Keratinocyte (primary cell): ENCODE measurements at regions not wholly inside any gene's neighbourhood (a gene's known extent, or its start where the extent isn't known, plus 50 kb on each side); places are given as distances from the start of the nearest gene placed in this dataset.
"Not testable (repeated sequence)": the region's sequence is repeated elsewhere in the genome, so short reads cannot be mapped to it uniquely, and the experiment has no call there.

Experiments used
- DNase-seq: peaks from one replicate; pipeline ENCODE4 v3.0.0-alpha.2; 2011; ENCODE audit warnings: low read depth, missing footprints, low spot score
- FAIRE-seq: peaks from 2 replicates; lab custom pipeline; 2011; peaks lifted over from hg19 to GRCh38; lab: Jason Lieb, UNC
- H2AFZ ChIP-seq: 2 replicates; pipeline ENCODE4 v1.6.0; 2012; ENCODE audit warnings: low read length, control low read depth, inconsistent platforms; ENCODE audit not compliant: control insufficient read depth
- H3K27ac ChIP-seq: 2 replicates; pipeline ENCODE4 v1.5.1; 2011; ENCODE audit warnings: low read length; ENCODE audit not compliant: control insufficient read depth, insufficient read depth
- H3K27me3 ChIP-seq: 3 replicates; pipeline ENCODE4 v1.6.0; 2011; ENCODE audit warnings: low read length; ENCODE audit not compliant: control insufficient read depth, insufficient read depth; ENCODE audit errors: extremely low read depth
- H3K36me3 ChIP-seq, 2 experiments: 2 replicates in 1 of 2; 3 replicates in 1 of 2; pipeline ENCODE4 v1.5.1; 2011; ENCODE audit warnings: low read length in 2 of 2, mild to moderate bottlenecking in 1 of 2; ENCODE audit not compliant: control insufficient read depth in 2 of 2, insufficient read depth in 2 of 2; ENCODE audit errors: extremely low read depth in 1 of 2
- H3K4me1 ChIP-seq: 3 replicates; pipeline ENCODE4 v1.5.1; 2011; ENCODE audit warnings: low read length; ENCODE audit not compliant: control insufficient read depth, insufficient read depth; ENCODE audit errors: extremely low read depth
- H3K4me2 ChIP-seq: 3 replicates; pipeline ENCODE4 v1.6.0; 2011; ENCODE audit warnings: low read depth, low read length; ENCODE audit not compliant: control insufficient read depth, insufficient read depth; ENCODE audit errors: extremely low read depth
- H3K4me3 ChIP-seq, 3 experiments: fragments of 200-600 bp in 1 of 3; sonication (generic) in 1 of 3; 2 replicates in 2 of 3; 3 replicates in 1 of 3; pipeline ENCODE4 v1.5.1; 2011 to 2016; ENCODE audit warnings: low read length in 3 of 3, mild to moderate bottlenecking in 3 of 3, control low read depth in 2 of 3, inconsistent platforms in 1 of 3, low read depth in 1 of 3, mixed read lengths in 1 of 3, mixed run types in 1 of 3, moderate library complexity in 1 of 3; ENCODE audit not compliant: control insufficient read depth in 2 of 3, insufficient read depth in 2 of 3; ENCODE audit errors: extremely low read depth in 1 of 3
- H3K79me2 ChIP-seq: 2 replicates; pipeline ENCODE4 v1.6.0; 2012; ENCODE audit warnings: low read length; ENCODE audit not compliant: control insufficient read depth, insufficient read depth
- H3K9ac ChIP-seq: 3 replicates; pipeline ENCODE4 v1.6.0; 2011; ENCODE audit warnings: low read length; ENCODE audit not compliant: control insufficient read depth, insufficient read depth; ENCODE audit errors: extremely low read depth
- H3K9me1 ChIP-seq: 3 replicates; pipeline ENCODE4 v1.6.0; 2011; ENCODE audit warnings: low read length; ENCODE audit not compliant: control insufficient read depth, insufficient read depth; ENCODE audit errors: extremely low read depth
- H3K9me3 ChIP-seq: 2 replicates; pipeline ENCODE4 v1.5.1; 2012; ENCODE audit warnings: low read depth, low read length; ENCODE audit not compliant: control insufficient read depth
- H4K20me1 ChIP-seq: 3 replicates; pipeline ENCODE4 v1.6.0; 2011; ENCODE audit warnings: low read length; ENCODE audit not compliant: control insufficient read depth, insufficient read depth; ENCODE audit errors: extremely low read depth
- EZH2 ChIP-seq: IDR thresholded peaks from one replicate; pipeline ENCODE4 v1.6.1; 2012; ENCODE audit warnings: inconsistent platforms, mild to moderate bottlenecking, low read length, moderate library complexity
- dilution Hi-C: fragments of 300-500 bp; cut with MboI; formaldehyde crosslinking; loops from one replicate; pipeline ENCODE4 v1.7.0; 2020; ENCODE audit warnings: low sequenced_read_pairs; ENCODE audit not compliant: extremely low pct_ligation_motif_present
- TF ChIP-seq, protein P1 (sequence below), 3 experiments: IDR thresholded peaks in 1 of 3; conservative IDR thresholded peaks in 1 of 3; optimal IDR thresholded peaks in 1 of 3; 2 replicates in 2 of 3; 3 replicates in 1 of 3; pipeline versions ENCODE3 to v1.5.1; 2011; ENCODE audit warnings: low read length in 3 of 3, mild to moderate bottlenecking in 3 of 3, moderate library complexity in 2 of 3, control low read depth in 1 of 3, inconsistent platforms in 1 of 3; ENCODE audit not compliant: insufficient read depth in 2 of 3; ENCODE audit errors: extremely low read depth in 1 of 3

DNA sequence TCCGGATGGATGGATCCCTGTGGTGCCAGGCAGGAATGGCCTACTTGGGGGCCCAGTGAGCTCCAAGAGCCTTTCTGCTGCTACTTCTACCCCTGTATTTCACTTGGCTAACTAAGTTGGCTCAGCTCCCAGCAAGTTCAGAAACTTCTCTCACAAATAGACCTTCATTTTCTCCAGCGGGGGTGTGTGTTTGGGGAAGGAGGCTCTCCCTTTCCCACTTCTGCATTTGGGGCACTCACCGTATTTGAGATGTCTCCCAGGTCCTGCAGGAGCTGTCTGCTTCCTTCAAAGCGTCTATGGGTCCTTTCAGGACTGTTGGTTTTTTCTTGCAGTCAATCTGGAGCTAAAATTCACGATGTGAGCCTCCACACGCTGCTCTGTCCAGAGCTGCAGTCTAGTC, 197.7 kb downstream of the SPANXN3 start:
- Histone ChIP-seq H2AFZ (no peak overlapping the region), H3K27ac (no peak overlapping the region), H3K79me2 (no peaks in the 10 kb centered on the region), H3K4me2 (no peak overlapping the region), H3K4me3 (no peak overlapping the region), H3K27me3 (no peaks in the 10 kb centered on the region), H3K9ac (no peak overlapping the region), H3K9me3 (no peaks in the 10 kb centered on the region), H3K36me3 (no peaks in the 10 kb centered on the region), H4K20me1 (no peaks in the 10 kb centered on the region), H3K4me1 (no peaks in the 10 kb centered on the region), H3K9me1 (no peaks in the 10 kb centered on the region)
- TF ChIP-seq, protein P1, sequence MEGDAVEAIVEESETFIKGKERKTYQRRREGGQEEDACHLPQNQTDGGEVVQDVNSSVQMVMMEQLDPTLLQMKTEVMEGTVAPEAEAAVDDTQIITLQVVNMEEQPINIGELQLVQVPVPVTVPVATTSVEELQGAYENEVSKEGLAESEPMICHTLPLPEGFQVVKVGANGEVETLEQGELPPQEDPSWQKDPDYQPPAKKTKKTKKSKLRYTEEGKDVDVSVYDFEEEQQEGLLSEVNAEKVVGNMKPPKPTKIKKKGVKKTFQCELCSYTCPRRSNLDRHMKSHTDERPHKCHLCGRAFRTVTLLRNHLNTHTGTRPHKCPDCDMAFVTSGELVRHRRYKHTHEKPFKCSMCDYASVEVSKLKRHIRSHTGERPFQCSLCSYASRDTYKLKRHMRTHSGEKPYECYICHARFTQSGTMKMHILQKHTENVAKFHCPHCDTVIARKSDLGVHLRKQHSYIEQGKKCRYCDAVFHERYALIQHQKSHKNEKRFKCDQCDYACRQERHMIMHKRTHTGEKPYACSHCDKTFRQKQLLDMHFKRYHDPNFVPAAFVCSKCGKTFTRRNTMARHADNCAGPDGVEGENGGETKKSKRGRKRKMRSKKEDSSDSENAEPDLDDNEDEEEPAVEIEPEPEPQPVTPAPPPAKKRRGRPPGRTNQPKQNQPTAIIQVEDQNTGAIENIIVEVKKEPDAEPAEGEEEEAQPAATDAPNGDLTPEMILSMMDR (optimal IDR thresholded peaks at IDR 0.05 in 1 of 3, IDR thresholded peaks at IDR 0.05 in 1 of 3, conservative IDR thresholded peaks at IDR 0.05 in 1 of 3; ENCODE audit: extremely low read depth in 1 of 3, insufficient read depth in 2 of 3, low read length in 3 of 3) = no peak
- no peak for TF ChIP-seq EZH2
- FAIRE-seq (no peak), DNase-seq (no peak)
- dilution Hi-C loops = no loop called here

DNA sequence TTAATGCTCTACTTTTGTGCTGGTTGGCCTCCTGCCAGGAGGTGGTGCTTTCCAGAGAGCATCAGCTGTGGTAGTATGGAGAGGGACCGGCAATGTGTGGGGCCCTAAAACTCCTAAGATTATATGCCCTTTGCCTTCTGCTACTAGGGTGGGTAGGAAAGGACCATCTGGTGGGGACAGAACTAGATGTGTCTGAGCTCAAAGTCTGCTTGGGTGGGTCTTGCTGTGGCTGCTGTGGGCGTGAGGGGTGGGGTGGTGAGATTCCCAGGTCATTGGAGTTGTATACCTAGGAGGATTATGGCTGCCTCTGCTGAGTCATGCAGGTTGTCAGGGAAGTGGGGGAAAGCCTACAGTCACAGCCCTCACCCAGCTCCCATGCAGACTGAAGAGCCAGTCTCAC, 198.4 kb downstream of the SPANXN3 start:
- H3K27me3 ChIP-seq, H3K79me2 ChIP-seq, H3K9ac ChIP-seq, H3K4me1 ChIP-seq, H2AFZ ChIP-seq, DNase-seq, FAIRE-seq, H3K9me1 ChIP-seq, H3K27ac ChIP-seq, H3K36me3 ChIP-seq, H3K4me2 ChIP-seq, H4K20me1 ChIP-seq, H3K9me3 ChIP-seq, dilution Hi-C loops, H3K4me3 ChIP-seq: not testable (repeated sequence)
